Pancreas (tissue), 10 donors: ENCODE measurements at regions not wholly inside any gene's neighbourhood (a gene's known extent, or its start where the extent isn't known, plus 50 kb on each side); places are given as distances from the start of the nearest gene placed in this dataset.

Experiments used
- ATAC-seq, 4 donors: fragments of 200-7000 bp; cut with Tn5 transposase; one replicate each; pipeline versions ENCODE4 v1.8.0 to v1.9.1; 2020; ENCODE audit warnings: mild to moderate bottlenecking in 4 of 4, moderate library complexity in 4 of 4
- DNase-seq, 6 donors: peaks; one replicate each; pipeline ENCODE4 v3.0.0-alpha.2; 2020
- FAIRE-seq: peaks from 2 replicates; lab custom pipeline; 2012; peaks lifted over from hg19 to GRCh38; lab: Jason Lieb, UNC
- H3K27ac ChIP-seq, 4 donors: fragments of 200-600 bp; sonication (generic); 1 replicate in 3 of 4; 2 replicates in 1 of 4; pipeline versions ENCODE4 v1.5.0 to v1.8.0; 2020
- H3K27me3 ChIP-seq, 4 donors: fragments of 200-600 bp; one replicate each; pipeline ENCODE4 v1.8.0; 2021
- H3K36me3 ChIP-seq, 3 donors: fragments of 200-600 bp; sonication (generic) in 1 of 3; one replicate each; pipeline versions ENCODE4 v1.5.0 to v1.8.0; 2020 to 2021
- H3K4me1 ChIP-seq, 3 donors: fragments of 200-600 bp; one replicate each; pipeline ENCODE4 v1.8.0; 2021
- H3K4me3 ChIP-seq, 4 donors: fragments of 200-600 bp; sonication (generic) in 2 of 4; one replicate each; pipeline versions ENCODE4 v1.5.0 to v1.8.0; 2020 to 2021
- H3K9me3 ChIP-seq, 4 donors: fragments of 200-600 bp; one replicate each; pipeline ENCODE4 v1.8.0; 2021
- CTCF ChIP-seq, 4 donors: fragments of 200-600 bp; sonication (generic) in 3 of 4; IDR thresholded peaks; one replicate each; pipeline versions ENCODE4 v1.5.0 to v1.8.0; 2021; ENCODE audit warnings: antibody characterized with exemption in 4 of 4
- WGBS, 2 donors: extraction: QIAGEN DNeasy Blood & Tissue Kit; methylation state at CpG; one replicate each; pipeline ENCODE4 v1.1.7; 2013; 5-methylcytosine and 5-hydroxymethylcytosine counted together
- intact Hi-C, 3 donors: fragments of 100-400 bp; cut with DNase I; formaldehyde crosslinking; loops; one replicate each; pipeline versions ENCODE4 v1.11.1 to v1.14.2; 2022
- donor health status: healthy with polysubstance abuse.
- donor health status: DM: no; HTN: no; CAD: no; lungs with moderate emphysema.
- donor health status: DM: no; HTN: no; CAD: no.
- donor health status: control.
- donor health status: control.
- donor health status: Bipolar disorder and iron deficiency.
- donor health status: DM: yes; HTN: yes; CAD: no.
- donor health status: DM: no; HTN: no; CAD: no.
- donor health status: DM: no; HTN: no; CAD: no.
- donor health status: DM: yes; HTN: yes; CAD: no.

GRCh38 chr13:74409551-74409950, 275.3 kb upstream of the KLF12 start:
- 73 to 75% methylated on average over 5 of the region's 5 CpGs for WGBS, 2 donors
- no peak for TF ChIP-seq CTCF (IDR thresholded peaks at IDR 0.05)
- DNase-seq, result no peak

GRCh38 chr13:74406420-74406819, 272.2 kb upstream of the KLF12 start:
- FAIRE-seq (no peak), ATAC-seq (no peak), DNase-seq (no peak)
- H3K27ac ChIP-seq, result no peak overlapping the region
- TF ChIP-seq CTCF (IDR thresholded peaks at IDR 0.05), result no peak
- no peak overlapping the region for H3K4me3 ChIP-seq
- no peaks in the 10 kb centered on the region for H3K9me3 ChIP-seq
- H3K36me3 ChIP-seq, result no peaks in the 10 kb centered on the region
- no peaks in the 10 kb centered on the region for H3K27me3 ChIP-seq
- no peaks in the 10 kb centered on the region for H3K4me1 ChIP-seq
- intact Hi-C loops, result no loop called here
- whole genome bisulfite sequencing, 2 donors, result 47 to 54% methylated on average over 3 of the region's 3 CpGs

More at GRCh38 chr13:74409551-74409950, 275.3 kb upstream of the KLF12 start:
- no peaks in the 10 kb centered on the region for H3K36me3 ChIP-seq
- ATAC-seq (no peak), FAIRE-seq (no peak)
- no peaks in the 10 kb centered on the region for H3K9me3 ChIP-seq
- H3K27me3 ChIP-seq, result no peaks in the 10 kb centered on the region
- no peak overlapping the region for H3K27ac ChIP-seq
- intact Hi-C loops, result no loop called here
- no peaks in the 10 kb centered on the region for H3K4me1 ChIP-seq
- H3K4me3 ChIP-seq, result no peak overlapping the region

GRCh38 chr13:74398599-74398998, 264.4 kb upstream of the KLF12 start:
- FAIRE-seq (no peak), DNase-seq (no peak), ATAC-seq (no peak)
- no peak overlapping the region for H3K27ac ChIP-seq
- H3K4me3 ChIP-seq, result no peak overlapping the region
- H3K27me3 ChIP-seq, result no peaks in the 10 kb centered on the region
- no peaks in the 10 kb centered on the region for H3K4me1 ChIP-seq
- no peak for TF ChIP-seq CTCF (IDR thresholded peaks at IDR 0.05)
- no peaks in the 10 kb centered on the region for H3K9me3 ChIP-seq
- intact Hi-C loops, result no loop called here
- H3K36me3 ChIP-seq, result no peaks in the 10 kb centered on the region
- 88% methylated on average over 4 of the region's 4 CpGs for WGBS, 2 donors

GRCh38 chr13:74389056-74389455, 254.9 kb upstream of the KLF12 start:
- Histone ChIP-seq H3K27me3 (no peaks in the 10 kb centered on the region), H3K27ac (no peak overlapping the region), H3K9me3 (no peaks in the 10 kb centered on the region), H3K36me3 (no peaks in the 10 kb centered on the region), H3K4me1 (no peaks in the 10 kb centered on the region), H3K4me3 (no peak overlapping the region)
- FAIRE-seq, result no peak
- WGBS, 2 donors, result 58 to 65% methylated on average over 5 of the region's 5 CpGs
- no peak for TF ChIP-seq CTCF (IDR thresholded peaks at IDR 0.05)
- ATAC-seq, result no peak
- no peak for DNase-seq
- intact Hi-C loops, result no loop called here

- ATAC-seq, result no peak
- 80 to 90% methylated on average over 6 of the region's 6 CpGs for WGBS, 2 donors
- no peaks in the 10 kb centered on the region for H3K36me3 ChIP-seq
Observed at GRCh38 chr13:74388626-74389025, 254.4 kb upstream of the KLF12 start.

More at GRCh38 chr13:74388626-74389025, 254.4 kb upstream of the KLF12 start:
- FAIRE-seq, result no peak
- no peak overlapping the region for H3K4me3 ChIP-seq
- no peaks in the 10 kb centered on the region for H3K4me1 ChIP-seq
- no peak for DNase-seq
- H3K9me3 ChIP-seq, result no peaks in the 10 kb centered on the region
- no peaks in the 10 kb centered on the region for H3K27me3 ChIP-seq
- TF ChIP-seq CTCF (IDR thresholded peaks at IDR 0.05), result no peak
- H3K27ac ChIP-seq, result no peak overlapping the region
- intact Hi-C loops, result no loop called here
